SK-N-SH (cell line): ENCODE measurements at regions not wholly inside any gene's neighbourhood (a gene's known extent, or its start where the extent isn't known, plus 50 kb on each side); places are given as distances from the start of the nearest gene placed in this dataset.

Experiments
- CTCF ChIP-seq: fragments of 200-600 bp; sonication (generic); IDR thresholded peaks from 2 replicates; pipeline ENCODE4 v1.6.1; 2017; ENCODE audit warnings: antibody characterized with exemption, mild to moderate bottlenecking, moderate library complexity
- EP300 ChIP-seq, 2 experiments: IDR thresholded peaks; 2 replicates each; pipeline versions ENCODE4 v1.4.0 to v1.6.1; 2012; ENCODE audit warnings: borderline replicate concordance in 1 of 2, low read depth in 1 of 2, low read length in 1 of 2
- EZH2phosphoT487 ChIP-seq: fragments of 200-600 bp; sonication (generic); IDR thresholded peaks from 2 replicates; pipeline ENCODE4 v1.6.1; 2017; ENCODE audit warnings: low read depth, mixed run types, mild to moderate bottlenecking, antibody characterized with exemption, moderate library complexity, borderline replicate concordance
- FOXJ3 ChIP-seq: sonication (generic); formaldehyde crosslinking; IDR thresholded peaks from 2 replicates; pipeline ENCODE4 v1.5.1; 2020; ENCODE audit warnings: mild to moderate bottlenecking, missing genetic modification reagents
- JUND ChIP-seq: IDR thresholded peaks from 2 replicates; pipeline ENCODE4 v1.4.0; 2012
- MAX ChIP-seq: IDR thresholded peaks from 2 replicates; pipeline ENCODE4 v1.4.0; 2012; ENCODE audit warnings: low read depth
- MXI1 ChIP-seq: IDR thresholded peaks from 2 replicates; pipeline ENCODE4 v1.6.1; 2012; ENCODE audit warnings: mild to moderate bottlenecking, low read depth, low read length, improper control_type of control experiment
- NRF1 ChIP-seq: IDR thresholded peaks from 2 replicates; pipeline ENCODE4 v1.6.1; 2012; ENCODE audit warnings: low read depth, mild to moderate bottlenecking, low read length
- RAD21 ChIP-seq: IDR thresholded peaks from 2 replicates; pipeline ENCODE4 v1.6.1; 2012; ENCODE audit warnings: mild to moderate bottlenecking, low read length
- RFX5 ChIP-seq: IDR thresholded peaks from 2 replicates; pipeline ENCODE4 v1.6.1; 2012; ENCODE audit warnings: mild to moderate bottlenecking, improper control_type of control experiment, low read length
- SIN3A ChIP-seq: IDR thresholded peaks from 2 replicates; pipeline ENCODE4 v1.6.1; 2012; ENCODE audit warnings: low read depth, mild to moderate bottlenecking, low read length, moderate library complexity, borderline replicate concordance
- SMC3 ChIP-seq: IDR thresholded peaks from 2 replicates; pipeline ENCODE4 v1.6.1; 2012; ENCODE audit warnings: low read depth, low read length, improper control_type of control experiment
- YY1 ChIP-seq: IDR thresholded peaks from 2 replicates; pipeline ENCODE4 v1.4.0; 2012; ENCODE audit warnings: low read depth, mild to moderate bottlenecking
- ZBTB33 ChIP-seq: IDR thresholded peaks from 2 replicates; pipeline ENCODE4 v1.4.0; 2012; ENCODE audit warnings: low read depth, borderline replicate concordance

- TF ChIP-seq SIN3A, result no peak
- TF ChIP-seq MAX, result no peak
- no peak for TF ChIP-seq CTCF
- no peak for TF ChIP-seq MXI1
- no peak for TF ChIP-seq EP300 (IDR thresholded peaks at IDR 0.05; ENCODE audit: borderline replicate concordance in 1 of 2, low read depth in 1 of 2, low read length in 1 of 2)
- TF ChIP-seq RAD21, result no peak
- TF ChIP-seq FOXJ3 (CRISPR knock-in tag), result no peak
- no peak for TF ChIP-seq YY1
- TF ChIP-seq SMC3, result no peak
- no peak for TF ChIP-seq EZH2phosphoT487
- no peak for TF ChIP-seq NRF1
- TF ChIP-seq JUND, result no peak
- TF ChIP-seq RFX5, result no peak
- no peak for TF ChIP-seq ZBTB33
Observed at GRCh38 chr2:44825702-44826101, 115.8 kb upstream of the SIX3 start.
